Gastroesophageal sphincter (tissue), 4 donors: ENCODE measurements at regions not wholly inside any gene's neighbourhood (a gene's known extent, or its start where the extent isn't known, plus 50 kb on each side); places are given as distances from the start of the nearest gene placed in this dataset.

Source experiments
- ATAC-seq: fragments of 150-250 bp; one replicate; pipeline ENCODE4 v1.9.1; 2016; ENCODE audit warnings: mild to moderate bottlenecking, moderate library complexity
- H3K27ac ChIP-seq, 4 donors: fragments of 200-600 bp; sonication (generic) in 3 of 4; 1 replicate in 3 of 4; 2 replicates in 1 of 4; pipeline ENCODE4 v1.5.1; 2016 to 2019
- H3K27me3 ChIP-seq: fragments of 200-600 bp; sonication (generic); one replicate; pipeline ENCODE4 v1.5.1; 2019
- H3K36me3 ChIP-seq, 2 donors: fragments of 200-600 bp; sonication (generic); one replicate each; pipeline ENCODE4 v1.5.1; 2019; ENCODE audit warnings: control low read depth in 1 of 2
- H3K4me1 ChIP-seq, 3 donors: fragments of 200-600 bp; sonication (generic); 1 replicate in 2 of 3; 2 replicates in 1 of 3; pipeline ENCODE4 v1.5.1; 2016 to 2019; ENCODE audit warnings: control low read depth in 2 of 3
- H3K4me3 ChIP-seq, 2 donors: fragments of 200-600 bp; sonication (generic); one replicate each; pipeline ENCODE4 v1.5.1; 2019; ENCODE audit warnings: mild to moderate bottlenecking in 1 of 2, moderate library complexity in 1 of 2
- H3K9me3 ChIP-seq, 3 donors: fragments of 200-600 bp; sonication (generic); one replicate each; pipeline ENCODE4 v1.5.1; 2017 to 2019; ENCODE audit warnings: control low read depth in 2 of 3
- CTCF ChIP-seq, 4 experiments: fragments of 200-600 bp in 2 of 4; fragments of 450-650 bp in 2 of 4; sonication (generic) in 1 of 4; IDR thresholded peaks; one replicate each; pipeline ENCODE4 v1.5.1; 2017 to 2019; ENCODE audit warnings: antibody characterized with exemption in 4 of 4, mild to moderate bottlenecking in 2 of 4, moderate library complexity in 2 of 4
- EP300 ChIP-seq: sonication (generic); formaldehyde crosslinking; IDR thresholded peaks from one replicate; pipeline ENCODE4 v1.6.1; 2017; ENCODE audit warnings: antibody characterized with exemption, mild to moderate bottlenecking
- POLR2A ChIP-seq, 2 donors: fragments of 450-650 bp; IDR thresholded peaks; one replicate each; pipeline ENCODE4 v1.6.1; 2017; ENCODE audit warnings: antibody characterized with exemption in 2 of 2, mild to moderate bottlenecking in 2 of 2, moderate library complexity in 1 of 2
- POLR2AphosphoS5 ChIP-seq: sonication (generic); formaldehyde crosslinking; IDR thresholded peaks from one replicate; pipeline ENCODE4 v1.6.1; 2017; ENCODE audit warnings: antibody characterized with exemption
- WGBS, 2 donors: methylation state at CpG; one replicate each; pipeline ENCODE4 v1.1.5; 2018; ENCODE audit warnings: low coverage in 1 of 2; 5-methylcytosine and 5-hydroxymethylcytosine counted together

GRCh38 chr4:14693728-14694127 lies 308.6 kb upstream of the CPEB2 start:
- TF ChIP-seq CTCF (IDR thresholded peaks at IDR 0.05) (no peak), POLR2A (IDR thresholded peaks at IDR 0.05) (no peak), EP300 (no peak), POLR2AphosphoS5 (no peak)
- no peaks in the 10 kb centered on the region for H3K27me3 ChIP-seq
- ATAC-seq, result no peak
- no peaks in the 10 kb centered on the region for H3K4me1 ChIP-seq
- no peak overlapping the region for H3K4me3 ChIP-seq
- no peak overlapping the region for H3K27ac ChIP-seq
- no peaks in the 10 kb centered on the region for H3K36me3 ChIP-seq
- no peaks in the 10 kb centered on the region for H3K9me3 ChIP-seq

- no peak overlapping the region for H3K4me3 ChIP-seq
- no peak for TF ChIP-seq POLR2AphosphoS5
- TF ChIP-seq CTCF (IDR thresholded peaks at IDR 0.05), result no peak
- no peak for TF ChIP-seq POLR2A (IDR thresholded peaks at IDR 0.05)
- TF ChIP-seq EP300, result no peak
- no peak overlapping the region for H3K27ac ChIP-seq
- H3K4me1 ChIP-seq, result no peaks in the 10 kb centered on the region
- no peaks in the 10 kb centered on the region for H3K27me3 ChIP-seq
- no peaks in the 10 kb centered on the region for H3K36me3 ChIP-seq
- WGBS, 2 donors, result 69 to 81% methylated on average over 6 of the region's 6 CpGs
- H3K9me3 ChIP-seq, result no peaks in the 10 kb centered on the region
- no peak for ATAC-seq
Observed at GRCh38 chr4:14695095-14695845, 307.0 kb upstream of the CPEB2 start.

- no peaks in the 10 kb centered on the region for H3K27me3 ChIP-seq
- no peaks in the 10 kb centered on the region for H3K36me3 ChIP-seq
- H3K9me3 ChIP-seq, result no peaks in the 10 kb centered on the region
- H3K4me3 ChIP-seq, result no peak overlapping the region
- TF ChIP-seq POLR2A (IDR thresholded peaks at IDR 0.05), result no peak
- TF ChIP-seq POLR2AphosphoS5, result no peak
- TF ChIP-seq CTCF (IDR thresholded peaks at IDR 0.05), result no peak
- no peak for TF ChIP-seq EP300
- no peak overlapping the region for H3K27ac ChIP-seq
- ATAC-seq, result no peak
- peaks cover 0 to 22% (median 4%) of the 10 kb centered on the region in 3 donors for H3K4me1 ChIP-seq
Observed at GRCh38 chr4:14700083-14700482, 302.2 kb upstream of the CPEB2 start.

- no peaks in the 10 kb centered on the region for H3K36me3 ChIP-seq
- ATAC-seq, result no peak
- no peaks in the 10 kb centered on the region for H3K9me3 ChIP-seq
- peaks cover 0 to 22% (median 4%) of the 10 kb centered on the region in 3 donors for H3K4me1 ChIP-seq
- no peak for TF ChIP-seq EP300
- no peak for TF ChIP-seq POLR2AphosphoS5
- TF ChIP-seq CTCF (IDR thresholded peaks at IDR 0.05), result no peak
- TF ChIP-seq POLR2A (IDR thresholded peaks at IDR 0.05), result no peak
- 79 to 81% methylated on average over 3 of the region's 3 CpGs for WGBS, 2 donors
- no peak overlapping the region for H3K27ac ChIP-seq
- no peaks in the 10 kb centered on the region for H3K27me3 ChIP-seq
- no peak overlapping the region for H3K4me3 ChIP-seq
Observed at GRCh38 chr4:14700544-14700943, 301.7 kb upstream of the CPEB2 start.

GRCh38 chr4:14701389-14701788 lies 300.9 kb upstream of the CPEB2 start:
- Histone ChIP-seq H3K36me3 (no peaks in the 10 kb centered on the region), H3K27me3 (no peaks in the 10 kb centered on the region), H3K4me3 (no peak overlapping the region), H3K4me1 (peaks cover 0 to 22% (median 4%) of the 10 kb centered on the region in 3 donors), H3K9me3 (no peaks in the 10 kb centered on the region), H3K27ac (no peak overlapping the region)
- ATAC-seq, result no peak
- WGBS, 2 donors, result 12 to 23% methylated on average over 2 of the region's 2 CpGs
- no peak for TF ChIP-seq CTCF (IDR thresholded peaks at IDR 0.05)
